Endodermal cell (in vitro differentiated cells): ENCODE measurements at regions not wholly inside any gene's neighbourhood (a gene's known extent, or its start where the extent isn't known, plus 50 kb on each side); places are given as distances from the start of the nearest gene placed in this dataset.

ENCODE experiments used
- DNase-seq: peaks from one replicate; pipeline ENCODE4 v3.0.0-alpha.2; 2017
- H3K27ac ChIP-seq: 2 replicates; pipeline ENCODE4 v1.5.1; 2013; ENCODE audit warnings: mild to moderate bottlenecking, low read depth, low read length, moderate library complexity
- H3K27me3 ChIP-seq: 2 replicates; pipeline ENCODE4 v1.6.1; 2013; ENCODE audit warnings: mild to moderate bottlenecking, low read length, moderate library complexity; ENCODE audit not compliant: insufficient read depth, control insufficient read depth, poor library complexity, severe bottlenecking
- H3K36me3 ChIP-seq: 2 replicates; pipeline ENCODE4 v1.7.0; 2013; ENCODE audit warnings: mild to moderate bottlenecking, low read length, moderate library complexity; ENCODE audit not compliant: control insufficient read depth, insufficient read depth
- H3K4me1 ChIP-seq: one replicate; pipeline ENCODE4 v1.7.0; 2013; ENCODE audit warnings: low read length; ENCODE audit not compliant: control insufficient read depth, insufficient read depth
- H3K4me3 ChIP-seq: 2 replicates; pipeline ENCODE4 v1.5.1; 2013; ENCODE audit warnings: mild to moderate bottlenecking, low read length, moderate library complexity
- H3K9ac ChIP-seq: 2 replicates; pipeline ENCODE4 v1.6.1; 2013; ENCODE audit warnings: mild to moderate bottlenecking, low read length, moderate library complexity; ENCODE audit not compliant: poor library complexity, severe bottlenecking; ENCODE audit errors: extremely low read depth
- H3K9me3 ChIP-seq: 2 replicates; pipeline ENCODE4 v1.6.1; 2013; ENCODE audit warnings: mild to moderate bottlenecking, low read length, moderate library complexity; ENCODE audit not compliant: control insufficient read depth
- H3K27ac Mint-ChIP-seq: 2 replicates; pipeline ENCODE4 v1.8.0; 2020; ENCODE audit warnings: mixed read lengths
- H3K27me3 Mint-ChIP-seq: 2 replicates; pipeline ENCODE4 v1.8.0; 2021; ENCODE audit warnings: mild to moderate bottlenecking, mixed read lengths; ENCODE audit not compliant: insufficient read depth
- H3K36me3 Mint-ChIP-seq: 2 replicates; pipeline ENCODE4 v1.8.0; 2020; ENCODE audit warnings: low read depth, mixed read lengths
- H3K4me1 Mint-ChIP-seq: 2 replicates; pipeline ENCODE4 v1.8.0; 2020; ENCODE audit warnings: mixed read lengths
- H3K4me3 Mint-ChIP-seq: 2 replicates; pipeline ENCODE4 v1.8.0; 2020; ENCODE audit warnings: mild to moderate bottlenecking, moderate library complexity, mixed read lengths
- H3K9me3 Mint-ChIP-seq: 2 replicates; pipeline ENCODE4 v1.8.0; 2020; ENCODE audit warnings: mild to moderate bottlenecking, mixed read lengths
- CTCF ChIP-seq: fragments of 200-600 bp; sonication (generic); conservative IDR thresholded peaks from 2 replicates; pipeline ENCODE4 v1.5.0; 2021; ENCODE audit warnings: antibody characterized with exemption, mild to moderate bottlenecking
- WGBS, 2 experiments: methylation state at CpG; one replicate each; pipeline versions ENCODE4 v1.1.5 to v1.1.7; 2013; ENCODE audit warnings: missing lambda C conversion rate in 2 of 2, mixed read lengths in 1 of 2; ENCODE audit not compliant: insufficient coverage in 1 of 2, insufficient read length in 1 of 2; 5-methylcytosine and 5-hydroxymethylcytosine counted together

GRCh38 chr1:37305108-37305507 lies 169.3 kb upstream of the ZC3H12A start:
- Histone ChIP-seq H3K27me3 (no peaks in the 10 kb centered on the region), H3K4me3 (no peak overlapping the region), H3K9me3 (no peaks in the 10 kb centered on the region), H3K9ac (no peak overlapping the region), H3K4me1 (no peaks in the 10 kb centered on the region), H3K27ac (no peak overlapping the region), H3K36me3 (no peaks in the 10 kb centered on the region)
- Mint-ChIP-seq H3K9me3 (no peaks in the 10 kb centered on the region), H3K36me3 (no peaks in the 10 kb centered on the region), H3K4me1 (peaks cover 6% of the 10 kb centered on the region), H3K4me3 (no peak overlapping the region), H3K27ac (no peak overlapping the region), H3K27me3 (peaks cover 5% of the 10 kb centered on the region)
- 86 to 100% methylated on average over 1 of the region's 1 CpG for WGBS, 2 experiments
- TF ChIP-seq CTCF, result no peak
- no peak for DNase-seq

GRCh38 chr1:37305841-37306240 lies 168.5 kb upstream of the ZC3H12A start:
- Mint-ChIP-seq H3K27me3 (peaks cover 5% of the 10 kb centered on the region), H3K4me3 (no peak overlapping the region), H3K36me3 (no peaks in the 10 kb centered on the region), H3K4me1 (peaks cover 6% of the 10 kb centered on the region), H3K9me3 (no peaks in the 10 kb centered on the region), H3K27ac (no peak overlapping the region)
- no peak overlapping the region for H3K27ac ChIP-seq
- no peak for TF ChIP-seq CTCF
- 74 to 80% methylated on average over 6 to 7 of the region's 7 CpGs for WGBS, 2 experiments
- no peak for DNase-seq
- H3K36me3 ChIP-seq, result no peaks in the 10 kb centered on the region
- H3K4me3 ChIP-seq, result no peak overlapping the region
- no peaks in the 10 kb centered on the region for H3K9me3 ChIP-seq
- no peaks in the 10 kb centered on the region for H3K27me3 ChIP-seq
- H3K9ac ChIP-seq, result no peak overlapping the region
- H3K4me1 ChIP-seq, result no peaks in the 10 kb centered on the region

GRCh38 chr1:37306461-37306860 lies 167.9 kb upstream of the ZC3H12A start:
- Mint-ChIP-seq H3K27ac (no peak overlapping the region), H3K4me3 (no peak overlapping the region), H3K36me3 (no peaks in the 10 kb centered on the region), H3K27me3 (peaks cover 5% of the 10 kb centered on the region), H3K9me3 (no peaks in the 10 kb centered on the region), H3K4me1 (peaks cover 6% of the 10 kb centered on the region)
- Histone ChIP-seq H3K4me1 (no peaks in the 10 kb centered on the region), H3K27ac (no peak overlapping the region), H3K9ac (no peak overlapping the region), H3K36me3 (no peaks in the 10 kb centered on the region), H3K9me3 (no peaks in the 10 kb centered on the region), H3K27me3 (no peaks in the 10 kb centered on the region), H3K4me3 (no peak overlapping the region)
- no peak for TF ChIP-seq CTCF
- 93 to 100% methylated on average over 3 to 4 of the region's 4 CpGs for WGBS, 2 experiments
- DNase-seq, result no peak
